22Rv1 (cell line): ENCODE measurements at regions not wholly inside any gene's neighbourhood (a gene's known extent, or its start where the extent isn't known, plus 50 kb on each side); places are given as distances from the start of the nearest gene placed in this dataset.

Experiments used
- CTCF ChIP-seq: fragments of 450-650 bp; IDR thresholded peaks from 2 replicates; pipeline ENCODE4 v1.5.1; 2017; ENCODE audit warnings: mild to moderate bottlenecking
- ZFX ChIP-seq: fragments of 450-650 bp; IDR thresholded peaks from 2 replicates; pipeline ENCODE4 v1.6.1; 2017; ENCODE audit warnings: antibody characterized with exemption, borderline replicate concordance

- TF ChIP-seq CTCF, result no peak
- no peak for TF ChIP-seq ZFX
Measured at GRCh38 chr11:26245046-26245445, 86.9 kb upstream of the ANO3 start.
